GM21717 (cell line): ENCODE measurements at regions not wholly inside any gene's neighbourhood (a gene's known extent, or its start where the extent isn't known, plus 50 kb on each side); places are given as distances from the start of the nearest gene placed in this dataset.
"Not testable (repeated sequence)": the region's sequence is repeated elsewhere in the genome, so short reads cannot be mapped to it uniquely, and the experiment has no call there.

Source experiments
- ATAC-seq: cut with Tn5 transposase; IDR thresholded peaks from one replicate; pipeline ENCODE4 v1.9.1; 2021; ENCODE audit warnings: mild to moderate bottlenecking, moderate library complexity; ENCODE audit not compliant: unreplicated experiment

DNA sequence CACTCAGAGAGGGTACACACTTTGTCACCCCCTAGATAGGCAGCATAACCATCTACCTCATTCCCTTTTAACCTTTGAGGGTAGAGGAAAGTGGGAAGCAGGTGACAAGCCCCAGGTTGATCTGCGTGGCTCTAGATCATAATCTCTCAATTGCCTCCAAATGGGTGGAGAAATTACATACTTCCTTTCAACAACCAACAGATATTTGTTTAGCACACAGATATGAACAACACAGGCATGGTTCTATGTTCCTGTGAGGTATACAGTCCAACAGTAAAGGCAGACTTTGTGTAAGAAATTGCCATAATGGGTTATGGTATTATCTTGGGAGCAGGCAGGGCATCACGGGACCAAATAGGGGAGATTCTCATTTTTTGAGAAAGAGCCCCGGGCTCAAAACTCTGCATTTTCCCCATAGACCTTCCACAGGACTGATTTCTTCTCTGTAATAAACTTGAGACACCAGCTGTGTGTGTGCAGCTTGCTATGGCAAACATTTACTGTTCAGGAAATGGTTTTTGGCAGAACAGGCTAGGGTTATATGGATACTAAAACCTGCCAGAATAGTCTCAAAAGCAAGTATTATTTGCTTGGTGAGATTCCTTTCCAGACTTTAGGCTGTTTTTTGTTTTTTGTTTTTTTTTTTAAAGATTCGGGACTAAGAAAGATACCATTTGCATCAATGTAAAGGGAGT is 126.2 kb downstream of the CD164 start:
- ATAC-seq = no peak

GRCh38 chr6:109255087-109255486 is 127.2 kb downstream of the CD164 start:
- ATAC-seq = no peak

DNA sequence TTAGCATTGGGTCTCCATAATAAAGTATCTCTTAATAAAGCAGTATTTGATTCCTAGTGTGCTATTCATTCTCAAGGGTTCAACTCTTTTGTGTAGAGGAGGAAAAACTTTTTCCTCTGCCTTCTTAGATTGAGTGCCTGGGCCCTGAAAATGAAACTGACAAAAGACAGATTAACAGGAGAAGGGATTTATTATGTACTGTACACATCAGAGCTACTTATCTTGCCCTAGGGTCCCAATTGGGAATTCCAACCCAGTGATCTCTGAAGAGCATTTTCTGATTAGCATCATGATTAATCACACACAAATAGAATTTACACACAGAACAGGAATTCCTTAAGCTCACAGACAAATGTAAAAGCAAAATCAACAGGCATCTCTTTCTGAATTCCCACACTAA is 128.9 kb downstream of the CD164 start:
- ATAC-seq = no peak

GRCh38 chr6:109252261-109253041 is 129.8 kb downstream of the CD164 start:
- ATAC-seq = no peak

- no peak for ATAC-seq
Observed at GRCh38 chr6:109251839-109252238, 130.4 kb downstream of the CD164 start.

DNA sequence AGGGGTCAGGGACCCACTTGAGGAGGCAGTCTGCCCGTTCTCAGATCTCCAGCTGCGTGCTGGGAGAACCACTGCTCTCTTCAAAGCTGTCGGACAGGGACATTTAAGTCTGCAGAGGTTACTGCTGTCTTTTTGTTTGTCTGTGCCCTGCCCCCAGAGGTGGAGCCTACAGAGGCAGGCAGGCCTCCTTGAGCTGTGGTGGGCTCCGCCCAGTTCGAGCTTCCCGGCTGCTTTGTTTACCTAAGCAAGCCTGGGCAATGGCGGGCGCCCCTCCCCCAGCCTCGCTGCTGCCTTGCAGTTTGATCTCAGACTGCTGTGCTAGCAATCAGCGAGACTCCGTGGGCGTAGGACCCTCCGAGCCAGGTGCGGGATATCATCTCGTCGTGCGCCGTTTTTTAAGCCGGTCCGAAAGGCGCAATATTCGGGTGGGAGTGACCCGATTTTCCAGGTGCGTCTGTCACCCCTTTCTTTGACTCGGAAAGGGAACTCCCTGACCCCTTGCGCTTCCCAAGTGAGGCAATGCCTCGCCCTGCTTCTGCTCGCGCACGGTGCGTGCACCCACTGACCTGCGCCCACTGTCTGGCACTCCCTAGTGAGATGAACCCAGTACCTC is 131.6 kb downstream of the CD164 start:
- ATAC-seq = not testable (repeated sequence)

GRCh38 chr6:109243863-109244825 is 138.1 kb downstream of the CD164 start:
- no peak for ATAC-seq

DNA sequence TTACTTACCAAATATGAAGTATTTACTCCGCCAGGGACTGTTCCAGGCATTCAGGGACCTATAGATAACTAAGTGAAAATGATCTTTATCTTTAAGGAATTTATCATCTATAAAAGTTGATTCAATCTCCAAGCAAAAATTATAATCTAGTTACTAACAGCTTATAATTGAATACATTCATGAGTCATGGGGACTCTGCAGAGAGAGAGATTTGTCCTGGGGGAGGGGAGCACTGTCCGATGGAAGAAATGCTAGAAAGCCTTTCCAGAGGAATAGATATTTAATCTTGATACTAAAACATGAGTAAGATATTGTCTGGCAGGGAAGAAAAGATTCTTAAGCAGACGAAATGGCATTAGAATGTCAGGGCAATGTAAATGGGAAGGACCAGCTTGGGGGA is 139.3 kb downstream of the CD164 start:
- ATAC-seq = no peak

GRCh38 chr6:109242029-109242428 is 140.2 kb downstream of the CD164 start:
- no peak for ATAC-seq

GRCh38 chr6:109241199-109241598 is 141.1 kb downstream of the CD164 start:
- no peak for ATAC-seq

- ATAC-seq = no peak
Observed at GRCh38 chr6:109240370-109241084, 141.7 kb downstream of the CD164 start.

DNA sequence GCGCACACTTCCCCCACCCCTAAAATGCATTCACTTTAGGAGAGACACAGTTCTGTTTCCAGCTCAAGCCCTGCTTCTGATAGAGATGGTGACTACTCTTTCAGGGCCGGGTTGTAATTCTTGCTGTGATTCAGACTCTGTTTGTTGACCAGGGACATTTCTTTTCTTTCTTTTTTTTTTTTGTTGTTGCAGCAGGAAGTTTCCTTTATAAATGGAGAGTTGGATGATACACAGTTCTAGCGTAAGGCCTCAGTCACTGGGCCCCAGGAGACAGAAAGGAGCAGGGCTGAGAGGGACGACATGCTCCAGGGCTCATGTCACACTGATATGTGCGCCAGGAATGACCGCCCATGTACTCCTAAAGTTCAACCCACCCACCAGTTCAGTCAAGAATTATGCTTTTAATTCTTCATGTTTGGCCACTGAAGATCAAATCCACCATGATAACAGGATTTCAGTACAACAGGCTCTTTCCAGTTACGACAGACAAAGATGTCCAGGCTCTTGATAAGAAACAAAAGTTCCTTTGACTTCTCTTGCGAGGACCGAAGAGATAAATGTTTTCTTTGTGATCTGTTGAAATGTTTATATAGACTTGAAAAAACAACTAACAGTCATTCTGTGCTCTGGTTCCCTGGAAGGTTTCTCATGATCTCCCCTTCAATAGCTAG is 142.5 kb downstream of the CD164 start:
- no peak for ATAC-seq

DNA sequence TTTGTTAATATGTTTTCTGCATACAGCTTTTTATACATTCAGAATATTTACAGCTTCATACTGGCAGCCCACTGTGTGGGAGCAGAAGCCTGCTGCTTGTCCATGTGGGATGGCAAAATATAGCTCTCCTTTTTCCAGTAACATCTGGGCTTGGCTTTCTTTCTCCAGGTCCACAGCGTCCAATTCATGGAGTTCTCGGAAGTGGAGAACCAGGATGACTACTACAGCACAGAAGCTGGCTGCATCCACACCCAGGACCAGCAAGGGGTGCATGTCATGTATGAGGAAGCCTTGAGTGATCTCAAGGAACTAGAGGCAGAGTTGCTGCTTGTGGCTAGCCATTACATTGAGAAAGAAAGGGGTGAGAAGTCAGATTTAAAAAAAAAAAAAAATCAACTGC is 143.1 kb downstream of the CD164 start:
- ATAC-seq = no peak

GRCh38 chr6:109238396-109238795 is 143.1 kb downstream of the CEP57L1 start:
- no peak for ATAC-seq

- ATAC-seq = no peak
Observed at GRCh38 chr6:109237986-109238329, 142.7 kb downstream of the CEP57L1 start.

DNA sequence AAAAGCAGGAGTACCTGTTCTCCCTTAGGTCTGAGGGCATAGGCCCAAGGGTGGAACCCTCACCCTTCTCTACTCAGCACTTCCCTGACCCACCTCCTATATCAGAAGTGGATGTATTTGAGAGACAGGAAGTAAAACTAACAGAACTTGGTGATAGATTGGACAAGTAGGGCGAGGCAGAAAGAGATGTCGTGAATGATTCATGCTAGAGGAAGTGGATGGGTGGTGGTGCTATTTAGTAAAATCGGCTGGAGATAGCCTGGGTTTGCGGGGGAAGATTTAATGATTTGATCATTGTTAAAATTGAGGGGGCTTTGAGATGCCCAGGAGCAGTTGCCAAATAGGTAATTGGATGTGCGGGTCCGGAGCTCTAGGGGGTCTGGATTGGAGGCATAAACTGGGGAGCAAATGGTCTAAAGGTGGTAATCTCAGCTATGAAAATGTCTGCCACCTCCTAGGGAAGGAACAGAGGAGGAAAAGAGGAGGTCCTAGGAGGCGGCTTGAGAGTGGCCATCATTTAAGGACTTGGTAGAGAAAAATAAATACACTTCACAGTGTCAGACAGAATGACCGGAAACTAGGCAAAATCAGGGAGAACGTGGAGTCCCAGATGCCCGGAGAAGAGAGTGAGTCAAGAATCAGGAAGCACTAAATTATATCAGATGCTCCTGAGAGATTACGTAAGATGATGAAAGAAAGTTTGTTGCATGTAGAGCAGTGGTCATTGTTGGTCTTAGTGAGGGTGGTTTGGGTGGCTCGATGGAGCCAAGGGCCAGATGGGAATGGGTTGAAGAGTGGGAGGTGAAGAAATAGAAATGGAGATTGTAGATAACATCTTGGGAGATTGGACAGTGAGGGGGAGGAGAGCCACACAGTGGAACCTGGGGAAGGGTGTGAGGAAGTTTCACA is 142.0 kb downstream of the CEP57L1 start:
- ATAC-seq = no peak

GRCh38 chr6:109236115-109237076 is 141.1 kb downstream of the CEP57L1 start:
- no peak for ATAC-seq
